ENCODE measurements at regions not wholly inside any gene's neighbourhood (a gene's known extent, or its start where the extent isn't known, plus 50 kb on each side); places are given as distances from the start of the nearest gene placed in this dataset.
"Not testable (repeated sequence)": the region's sequence is repeated elsewhere in the genome, so short reads cannot be mapped to it uniquely, and the experiment has no call there.

DNA sequence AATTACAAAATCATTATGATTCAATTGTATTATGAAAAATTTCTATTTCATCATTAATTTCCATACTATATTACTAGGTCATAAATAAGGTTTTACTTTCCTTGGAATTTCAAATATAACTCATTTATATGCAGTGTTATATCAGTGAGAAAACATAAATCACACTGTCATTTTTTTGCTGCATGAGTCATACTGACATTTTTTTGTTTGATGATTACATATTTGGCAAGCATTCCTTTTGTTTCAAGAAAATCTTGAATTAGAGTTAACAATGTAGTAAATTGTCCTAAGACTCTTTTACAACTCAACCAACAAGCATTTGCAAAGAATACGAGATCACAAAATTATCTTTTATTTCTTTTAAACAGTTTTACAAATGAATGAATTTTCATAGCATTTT is 298.4 kb upstream of the SEMA6A start:
- Histone ChIP-seq H3K4me2 (no peak overlapping the region), H4K20me1 (ENCODE audit: insufficient read depth) (no peaks in the 10 kb centered on the region), H3K36me3 (ENCODE audit: insufficient read depth) (no peaks in the 10 kb centered on the region), H3K27me3 (ENCODE audit: insufficient read depth, low read depth) (no peaks in the 10 kb centered on the region), H2AFZ (ENCODE audit: low read depth) (no peak overlapping the region), H3K79me2 (ENCODE audit: insufficient read depth, low read depth) (no peaks in the 10 kb centered on the region), H3K27ac (no peak overlapping the region), H3K4me3 (IDR thresholded peaks at IDR 0.05; ENCODE audit: insufficient read depth, low read depth, low read length) (no peak overlapping the region), H3K4me1 (ENCODE audit: low read depth, poor library complexity, severe bottlenecking) (no peaks in the 10 kb centered on the region), H3K9ac (no peak overlapping the region)
- TF ChIP-seq, protein P1, sequence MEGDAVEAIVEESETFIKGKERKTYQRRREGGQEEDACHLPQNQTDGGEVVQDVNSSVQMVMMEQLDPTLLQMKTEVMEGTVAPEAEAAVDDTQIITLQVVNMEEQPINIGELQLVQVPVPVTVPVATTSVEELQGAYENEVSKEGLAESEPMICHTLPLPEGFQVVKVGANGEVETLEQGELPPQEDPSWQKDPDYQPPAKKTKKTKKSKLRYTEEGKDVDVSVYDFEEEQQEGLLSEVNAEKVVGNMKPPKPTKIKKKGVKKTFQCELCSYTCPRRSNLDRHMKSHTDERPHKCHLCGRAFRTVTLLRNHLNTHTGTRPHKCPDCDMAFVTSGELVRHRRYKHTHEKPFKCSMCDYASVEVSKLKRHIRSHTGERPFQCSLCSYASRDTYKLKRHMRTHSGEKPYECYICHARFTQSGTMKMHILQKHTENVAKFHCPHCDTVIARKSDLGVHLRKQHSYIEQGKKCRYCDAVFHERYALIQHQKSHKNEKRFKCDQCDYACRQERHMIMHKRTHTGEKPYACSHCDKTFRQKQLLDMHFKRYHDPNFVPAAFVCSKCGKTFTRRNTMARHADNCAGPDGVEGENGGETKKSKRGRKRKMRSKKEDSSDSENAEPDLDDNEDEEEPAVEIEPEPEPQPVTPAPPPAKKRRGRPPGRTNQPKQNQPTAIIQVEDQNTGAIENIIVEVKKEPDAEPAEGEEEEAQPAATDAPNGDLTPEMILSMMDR (conservative IDR thresholded peaks at IDR 0.05; ENCODE audit: low read depth, low read length) = no peak

DNA sequence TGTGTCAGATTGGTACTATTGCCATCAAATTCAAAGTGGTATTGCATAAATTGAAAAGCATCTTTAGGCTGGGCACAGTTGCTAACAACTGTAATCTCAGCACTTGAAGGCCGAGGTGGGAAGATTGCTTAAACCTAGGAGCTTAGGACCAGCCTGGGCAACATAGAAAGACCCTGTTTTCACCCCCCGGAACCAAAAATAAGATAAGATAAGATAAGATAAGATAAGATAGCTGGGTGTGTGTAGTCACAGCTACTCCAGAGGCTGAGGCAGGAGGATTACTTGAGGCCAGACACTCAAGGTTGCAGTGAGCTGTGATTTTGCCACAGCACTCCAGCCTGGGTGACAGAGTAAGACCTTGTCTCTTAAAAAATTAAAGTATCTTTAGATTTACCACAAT is 297.9 kb upstream of the SEMA6A start:
- H3K36me3 ChIP-seq (ENCODE audit: insufficient read depth) = no peaks in the 10 kb centered on the region
- H3K4me1 ChIP-seq (ENCODE audit: low read depth, poor library complexity, severe bottlenecking) = no peaks in the 10 kb centered on the region
- no peak overlapping the region for H3K27ac ChIP-seq
- H2AFZ ChIP-seq (ENCODE audit: low read depth) = no peak overlapping the region
- no peaks in the 10 kb centered on the region for H4K20me1 ChIP-seq (ENCODE audit: insufficient read depth)
- H3K79me2 ChIP-seq (ENCODE audit: insufficient read depth, low read depth) = no peaks in the 10 kb centered on the region
- no peaks in the 10 kb centered on the region for H3K27me3 ChIP-seq (ENCODE audit: insufficient read depth, low read depth)
- H3K4me3 ChIP-seq (IDR thresholded peaks at IDR 0.05; ENCODE audit: insufficient read depth, low read depth, low read length) = no peak overlapping the region
- H3K9ac ChIP-seq = no peak overlapping the region
- H3K4me2 ChIP-seq = no peak overlapping the region
- TF ChIP-seq, protein P1 (conservative IDR thresholded peaks at IDR 0.05; ENCODE audit: low read depth, low read length) = no peak

DNA sequence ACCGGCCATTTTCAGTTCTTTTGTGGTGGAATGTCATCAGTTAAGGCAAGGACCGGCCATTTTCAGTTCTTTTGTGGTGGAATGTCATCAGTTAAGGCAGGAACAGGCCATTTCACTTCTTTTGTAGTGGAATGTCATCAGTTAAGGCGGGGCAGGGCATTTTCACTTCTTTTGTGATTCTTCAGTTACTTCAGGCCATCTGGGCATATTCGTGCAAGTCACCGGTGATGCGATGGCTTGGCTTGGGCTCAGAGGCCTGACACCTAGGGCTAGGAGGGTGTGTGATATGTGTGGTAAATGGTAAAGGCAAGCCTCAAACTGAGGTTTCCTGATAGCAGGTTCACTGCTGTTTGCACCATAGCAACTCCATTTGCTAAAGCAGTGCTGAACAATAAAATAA is 293.2 kb upstream of the SEMA6A start:
- not testable (repeated sequence) for H3K27ac ChIP-seq; H4K20me1 ChIP-seq (ENCODE audit: insufficient read depth); H3K79me2 ChIP-seq (ENCODE audit: insufficient read depth, low read depth); H3K36me3 ChIP-seq (ENCODE audit: insufficient read depth); H2AFZ ChIP-seq (ENCODE audit: low read depth); H3K4me1 ChIP-seq (ENCODE audit: low read depth, poor library complexity, severe bottlenecking); H3K27me3 ChIP-seq (ENCODE audit: insufficient read depth, low read depth); H3K4me2 ChIP-seq; H3K9ac ChIP-seq; H3K4me3 ChIP-seq (IDR thresholded peaks at IDR 0.05; ENCODE audit: insufficient read depth, low read depth, low read length)

DNA sequence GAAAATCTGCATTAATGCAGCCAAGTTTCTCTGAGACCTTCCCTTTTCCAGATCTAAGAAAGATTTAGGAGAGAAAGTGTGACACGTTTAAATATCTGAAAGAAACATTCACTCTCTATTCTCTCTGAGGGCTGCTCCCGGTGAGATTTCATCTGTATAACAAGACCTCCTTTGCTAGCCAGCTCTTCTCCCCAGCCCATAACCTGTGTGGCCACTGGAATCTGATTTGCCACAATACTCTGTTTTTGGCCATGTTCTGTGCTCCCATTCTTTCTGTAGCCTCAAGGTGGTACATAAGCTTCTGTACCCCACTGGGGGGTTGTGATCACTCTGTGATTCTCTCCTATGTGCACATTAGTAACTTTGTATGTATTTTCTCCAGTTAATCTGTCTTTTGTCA is 291.0 kb upstream of the SEMA6A start:
- no peaks in the 10 kb centered on the region for H4K20me1 ChIP-seq (ENCODE audit: insufficient read depth)
- H3K4me3 ChIP-seq (IDR thresholded peaks at IDR 0.05; ENCODE audit: insufficient read depth, low read depth, low read length) = no peak overlapping the region
- no peaks in the 10 kb centered on the region for H3K27me3 ChIP-seq (ENCODE audit: insufficient read depth, low read depth)
- H3K4me1 ChIP-seq (ENCODE audit: low read depth, poor library complexity, severe bottlenecking) = no peaks in the 10 kb centered on the region
- no peaks in the 10 kb centered on the region for H3K36me3 ChIP-seq (ENCODE audit: insufficient read depth)
- TF ChIP-seq, protein P1 (conservative IDR thresholded peaks at IDR 0.05; ENCODE audit: low read depth, low read length) = no peak
- H3K4me2 ChIP-seq = no peak overlapping the region
- H2AFZ ChIP-seq (ENCODE audit: low read depth) = no peak overlapping the region
- H3K9ac ChIP-seq = no peak overlapping the region
- no peaks in the 10 kb centered on the region for H3K79me2 ChIP-seq (ENCODE audit: insufficient read depth, low read depth)
- H3K27ac ChIP-seq = no peak overlapping the region

DNA sequence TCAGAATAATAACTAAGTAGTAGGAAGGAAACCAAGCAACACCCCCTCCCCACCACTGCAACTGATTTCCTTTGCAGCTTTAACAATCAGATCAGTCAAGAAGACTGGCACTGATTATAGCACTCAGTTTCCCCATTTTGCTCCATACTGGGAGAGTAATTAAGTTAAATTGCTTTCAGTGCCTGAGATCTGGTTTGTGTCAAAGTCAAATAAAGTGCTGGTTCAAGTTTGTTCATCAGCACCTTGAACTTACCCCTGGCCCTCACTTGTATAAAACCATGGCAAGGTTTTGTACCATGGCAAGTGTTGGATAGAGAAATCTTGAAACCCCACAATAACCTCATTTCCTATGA is 290.2 kb upstream of the SEMA6A start:
- no peak overlapping the region for H3K4me2 ChIP-seq
- no peak overlapping the region for H2AFZ ChIP-seq (ENCODE audit: low read depth)
- no peak overlapping the region for H3K4me3 ChIP-seq (IDR thresholded peaks at IDR 0.05; ENCODE audit: insufficient read depth, low read depth, low read length)
- no peak overlapping the region for H3K9ac ChIP-seq
- no peak overlapping the region for H3K27ac ChIP-seq
- no peaks in the 10 kb centered on the region for H3K27me3 ChIP-seq (ENCODE audit: insufficient read depth, low read depth)
- no peaks in the 10 kb centered on the region for H4K20me1 ChIP-seq (ENCODE audit: insufficient read depth)
- no peaks in the 10 kb centered on the region for H3K36me3 ChIP-seq (ENCODE audit: insufficient read depth)
- TF ChIP-seq, protein P1 (conservative IDR thresholded peaks at IDR 0.05; ENCODE audit: low read depth, low read length) = no peak
- no peaks in the 10 kb centered on the region for H3K4me1 ChIP-seq (ENCODE audit: low read depth, poor library complexity, severe bottlenecking)
- no peaks in the 10 kb centered on the region for H3K79me2 ChIP-seq (ENCODE audit: insufficient read depth, low read depth)

Data from KMS-11 (cell line).